AG20443 (cell line): ENCODE measurements at regions not wholly inside any gene's neighbourhood (a gene's known extent, or its start where the extent isn't known, plus 50 kb on each side); places are given as distances from the start of the nearest gene placed in this dataset.

ENCODE experiments used
- DNase-seq: peaks from one replicate; pipeline ENCODE4 v3.0.0; 2012; ENCODE audit warnings: low spot score, mixed read lengths

DNA sequence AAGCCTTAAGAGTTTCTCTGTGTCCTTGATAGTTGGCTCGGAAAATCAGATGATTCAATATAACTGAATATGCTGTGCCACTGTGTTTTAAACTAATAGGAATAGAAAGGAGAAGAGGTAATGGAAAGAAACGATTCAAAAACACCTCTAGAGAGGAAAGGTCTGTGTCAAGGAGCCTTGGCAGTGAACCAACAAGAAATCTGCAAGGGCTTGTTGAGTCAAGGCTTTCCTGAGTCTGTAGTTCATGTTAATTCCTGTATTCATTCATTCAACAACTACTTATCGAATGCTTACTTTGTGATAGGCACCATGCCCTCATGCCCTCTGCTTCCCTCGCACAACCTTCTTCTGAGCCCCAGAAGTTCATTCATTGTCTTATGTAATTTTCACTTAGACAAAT, 336.0 kb downstream of the PDHA2 start:
- DNase-seq: no peak

DNA sequence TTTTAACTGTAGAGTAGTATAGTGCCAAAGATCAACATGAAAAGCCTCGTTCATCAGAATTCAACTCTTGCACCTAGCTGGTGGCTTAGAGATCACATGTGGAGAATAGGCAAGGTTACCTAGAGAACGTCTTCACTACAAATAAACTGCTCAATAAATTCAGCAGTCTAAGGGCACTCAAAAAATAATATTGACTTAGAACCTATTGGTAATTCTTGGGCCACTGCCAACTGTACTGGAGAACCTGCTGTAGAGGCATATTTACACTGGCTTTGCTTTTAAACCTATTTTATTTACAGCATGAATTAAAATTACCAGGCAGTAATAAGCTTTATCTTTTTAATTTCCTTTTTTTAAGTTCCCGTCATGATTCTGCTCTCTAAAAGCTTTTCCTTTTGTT, 343.7 kb downstream of the PDHA2 start:
- DNase-seq: no peak

DNA sequence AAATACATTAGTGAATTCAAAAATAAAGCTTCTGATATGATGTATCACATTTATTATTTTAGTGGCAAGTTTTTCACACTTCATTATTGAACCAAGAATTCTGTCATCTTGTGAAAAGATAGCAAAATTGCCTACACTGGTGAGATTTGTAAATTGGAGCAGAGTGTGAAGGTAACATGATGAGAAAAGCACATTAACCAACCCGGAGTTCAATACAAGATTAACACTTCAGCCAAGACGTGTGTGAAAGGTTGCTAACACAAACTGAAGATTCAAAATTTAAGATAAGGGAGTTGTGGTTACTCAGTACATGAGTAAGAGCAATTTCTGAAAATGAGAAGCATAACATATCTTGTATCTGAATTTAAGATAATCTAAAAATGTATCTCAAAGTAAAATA, 346.7 kb downstream of the PDHA2 start:
- no peak for DNase-seq

DNA sequence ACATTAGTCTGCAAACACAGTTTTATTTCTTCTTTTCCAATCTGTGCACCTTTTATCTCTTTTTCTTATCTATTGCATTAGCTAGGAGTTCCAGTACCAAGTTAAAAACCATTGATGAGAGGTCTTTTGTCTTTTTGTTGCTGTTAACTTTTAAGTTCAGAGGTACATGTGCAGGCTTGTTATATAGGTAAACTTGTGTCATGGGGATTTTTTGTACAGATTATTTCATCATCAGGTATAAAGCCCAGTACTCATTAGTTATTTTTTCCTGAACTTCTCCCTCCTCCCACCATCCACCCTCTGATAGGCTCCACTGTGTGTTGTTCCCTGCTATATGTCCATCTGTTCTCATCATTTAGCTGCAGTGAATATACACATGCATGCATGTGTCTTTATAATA, 349.9 kb downstream of the PDHA2 start:
- no peak for DNase-seq

DNA sequence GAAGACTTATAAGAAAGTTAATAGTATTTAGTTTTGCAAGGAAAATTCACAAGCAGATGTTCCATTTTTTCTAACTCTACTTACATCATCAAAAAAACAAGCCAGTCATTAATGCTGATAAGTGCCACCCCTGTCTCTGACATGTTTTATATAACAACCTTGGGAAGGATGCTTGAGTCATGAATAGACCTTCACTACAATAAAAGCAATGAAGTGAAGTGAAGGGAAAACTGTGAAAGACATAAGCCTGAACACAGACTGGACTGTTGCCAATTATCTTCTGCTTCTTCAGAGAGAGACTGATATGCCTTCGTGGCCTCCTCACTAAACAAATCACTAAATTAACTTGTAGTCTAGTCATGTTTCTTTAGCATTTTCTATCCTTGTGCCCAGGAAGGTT, 353.2 kb downstream of the PDHA2 start:
- no peak for DNase-seq

DNA sequence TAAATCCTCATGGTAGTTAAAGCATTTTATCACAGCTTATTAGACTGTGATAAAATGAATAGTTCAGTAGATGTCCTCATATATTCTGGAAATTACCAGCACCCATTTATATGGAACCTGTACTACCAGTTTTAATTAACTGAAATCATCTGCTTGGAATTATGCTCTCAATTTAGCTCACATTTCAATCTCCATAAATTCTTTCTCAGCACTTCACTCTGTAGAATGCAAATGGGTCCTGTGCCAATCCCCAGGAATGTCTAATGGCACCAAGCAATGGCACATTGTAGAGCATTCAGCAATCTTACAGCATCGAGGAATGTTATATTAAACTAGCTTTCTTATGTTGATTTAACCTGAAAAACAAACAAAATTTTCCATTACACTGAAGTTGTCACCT, 355.1 kb downstream of the PDHA2 start:
- DNase-seq: no peak

DNA sequence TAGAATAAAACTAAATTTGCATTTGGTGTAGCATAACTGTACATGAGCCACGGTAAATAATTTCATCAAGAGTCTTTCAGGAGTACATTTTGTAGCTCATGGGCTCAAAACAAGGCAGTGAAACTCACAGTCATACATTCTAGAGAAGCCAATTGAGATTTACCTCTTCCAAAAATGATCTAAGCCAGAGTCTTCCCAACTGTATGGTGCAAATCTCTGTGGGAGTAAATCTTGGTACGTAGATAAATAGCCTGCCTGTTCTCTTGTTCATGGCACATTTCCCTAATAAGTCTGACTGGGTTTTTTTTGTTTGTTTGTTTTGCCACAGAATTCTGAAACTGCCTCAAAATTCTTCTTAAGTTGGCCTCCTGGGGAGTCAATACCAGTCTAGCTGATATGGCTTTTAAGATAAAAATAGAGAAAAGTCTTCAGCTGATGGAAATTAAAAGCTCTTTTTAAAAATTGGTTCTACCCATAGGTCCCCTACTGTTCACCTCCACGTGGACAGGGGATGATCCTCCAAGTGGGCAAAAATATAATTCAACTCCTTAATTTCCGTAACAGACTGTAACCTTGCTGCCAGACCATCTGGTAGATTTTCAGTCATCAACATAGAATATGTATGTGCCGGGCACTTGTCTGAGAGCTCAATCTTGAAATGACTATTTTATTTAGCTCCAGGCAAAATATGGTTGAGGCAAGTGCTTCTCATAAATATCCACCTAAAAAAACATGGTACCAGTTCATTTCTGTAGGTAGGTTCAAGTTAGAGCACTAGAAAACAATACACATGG, 365.4 kb downstream of the PDHA2 start:
- no peak for DNase-seq

DNA sequence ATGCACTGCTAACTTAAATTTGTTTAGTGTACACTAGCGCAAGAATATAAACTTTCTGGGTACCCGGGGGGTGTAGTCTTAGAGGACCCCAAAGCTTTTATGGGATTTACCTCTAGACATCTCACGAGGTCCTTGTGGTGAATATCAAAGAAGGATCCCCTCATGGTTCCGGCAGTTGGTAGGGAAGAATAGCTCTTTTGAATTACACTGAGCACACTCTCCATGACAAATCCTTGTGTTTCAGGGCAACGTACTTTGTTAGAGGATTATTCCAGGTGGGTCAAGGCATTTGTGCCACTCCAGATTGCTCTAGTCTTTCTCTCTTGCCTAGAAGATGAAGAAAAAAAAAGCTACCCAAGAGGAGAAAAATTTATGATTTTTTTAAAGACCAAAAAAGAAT, 387.6 kb downstream of the PDHA2 start:
- no peak for DNase-seq

DNA sequence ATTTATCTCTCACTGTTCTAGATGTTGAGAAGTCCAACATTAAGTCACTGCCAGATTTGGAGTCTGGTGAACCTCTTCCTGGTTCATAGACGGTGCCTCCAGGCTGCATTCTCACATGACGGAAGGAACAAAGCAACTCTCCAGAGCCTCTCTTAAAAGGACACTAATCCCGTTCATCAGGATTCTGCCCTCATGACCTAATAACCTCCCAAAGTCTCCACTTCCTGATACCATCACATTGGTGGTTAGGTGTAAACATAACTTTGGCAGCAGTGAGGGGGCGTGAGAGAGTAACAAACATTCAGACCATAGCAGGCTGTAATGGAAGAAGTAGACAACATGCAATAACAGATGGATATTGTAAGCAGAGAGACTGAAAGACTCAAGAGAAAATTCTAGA, 388.6 kb downstream of the PDHA2 start:
- no peak for DNase-seq

DNA sequence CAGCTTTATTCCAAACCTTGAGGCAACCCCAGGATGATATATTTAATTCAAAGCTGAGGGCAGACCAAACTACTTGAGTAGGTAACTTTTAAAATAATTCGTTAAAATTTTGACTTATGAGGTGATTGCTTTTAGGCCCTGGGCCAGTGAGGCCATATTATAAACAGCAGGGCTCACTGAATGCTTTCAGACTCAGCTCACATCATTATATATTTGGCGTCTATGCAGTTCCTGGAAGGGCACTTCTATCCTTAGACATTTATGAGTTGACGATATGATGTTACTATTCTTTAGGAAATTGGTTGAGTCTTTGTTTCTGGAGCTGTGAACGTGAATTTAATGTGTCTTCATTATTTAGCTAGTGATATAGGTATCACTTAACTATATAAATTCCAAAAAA, 400.1 kb downstream of the PDHA2 start:
- no peak for DNase-seq

DNA sequence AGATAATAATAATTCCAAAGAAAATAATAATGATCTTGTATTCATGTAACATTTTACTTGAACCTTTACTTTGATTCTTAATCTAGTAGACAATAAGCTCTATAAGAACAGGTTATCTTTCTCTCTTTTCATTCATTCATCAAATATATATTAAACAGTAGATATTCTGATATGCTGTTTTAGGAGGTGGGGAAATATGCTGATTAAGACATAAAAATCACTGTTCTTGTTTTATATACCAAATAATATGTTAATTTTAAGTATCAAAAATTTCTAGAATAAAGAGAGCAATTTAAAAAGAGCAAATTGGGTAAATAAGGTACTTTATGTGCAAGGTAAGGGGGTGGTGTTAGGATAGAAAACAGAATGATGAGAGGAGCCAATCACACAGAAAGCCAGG, 401.9 kb downstream of the PDHA2 start:
- DNase-seq: no peak

DNA sequence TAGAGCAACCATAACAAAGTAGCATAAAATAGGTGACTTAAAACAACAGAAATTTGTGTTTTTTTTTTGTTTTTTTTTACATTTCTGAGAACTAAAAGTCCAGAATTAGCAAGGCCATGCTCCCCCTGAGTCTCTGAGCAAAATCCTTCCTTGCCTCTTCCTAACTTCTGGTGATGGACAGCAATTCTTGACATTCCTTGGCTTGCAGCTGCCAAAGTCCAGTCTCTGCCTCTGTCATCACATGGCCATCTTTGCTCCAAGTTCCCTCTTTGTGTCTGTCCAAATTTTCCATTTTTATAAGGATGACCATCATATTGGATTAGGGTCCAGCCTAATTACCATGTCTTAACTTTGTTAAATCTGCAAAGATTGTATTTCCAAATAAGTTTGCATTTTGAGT, 407.2 kb downstream of the PDHA2 start:
- DNase-seq: no peak

DNA sequence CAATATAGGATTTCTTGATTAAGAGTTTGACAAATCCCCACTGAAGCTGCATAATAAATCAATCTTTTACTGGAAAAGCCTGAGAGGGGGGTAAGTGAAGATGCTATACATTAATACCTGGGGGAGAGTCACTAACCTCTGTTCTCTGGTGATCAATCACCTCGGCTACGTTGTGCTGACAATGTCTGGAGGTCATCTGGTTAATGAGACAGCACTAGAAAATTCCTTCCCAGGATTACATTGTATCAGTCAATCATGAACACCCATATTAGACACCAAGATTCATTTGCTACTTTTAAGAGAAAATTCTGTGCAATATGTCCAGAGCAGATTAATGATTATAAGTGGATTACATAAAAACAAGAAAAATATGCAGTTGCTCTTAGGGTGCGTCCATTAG, 408.3 kb downstream of the PDHA2 start:
- no peak for DNase-seq

DNA sequence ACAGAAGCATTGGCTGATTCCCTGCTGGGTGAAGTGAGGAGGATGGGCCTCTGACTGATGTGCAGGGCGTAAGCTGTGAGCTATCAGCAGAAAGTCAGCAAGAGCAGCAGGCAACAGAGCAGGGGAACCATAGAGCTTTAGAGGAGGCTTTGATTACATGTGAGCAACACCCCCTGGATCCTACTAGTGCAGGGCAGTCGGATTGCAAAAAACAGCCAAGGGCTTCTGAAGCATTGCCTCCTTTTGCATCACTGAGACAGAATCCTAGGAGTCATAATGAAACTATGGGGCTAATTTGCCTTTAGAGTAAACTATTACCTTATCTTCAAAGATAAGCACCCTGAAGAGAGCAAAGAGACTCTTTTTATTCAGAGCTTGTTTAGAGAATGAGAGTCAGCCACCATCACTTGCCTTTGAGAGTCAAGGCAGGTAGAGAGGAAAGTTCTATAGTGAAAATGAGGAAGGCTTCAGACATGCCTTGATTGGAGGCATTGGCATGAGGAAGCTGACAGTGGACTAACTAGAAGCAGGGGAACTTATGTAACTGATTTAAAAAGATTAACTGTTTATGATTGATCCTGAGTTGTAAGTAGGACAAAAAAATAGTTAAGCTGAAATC, 420.3 kb downstream of the PDHA2 start:
- no peak for DNase-seq

DNA sequence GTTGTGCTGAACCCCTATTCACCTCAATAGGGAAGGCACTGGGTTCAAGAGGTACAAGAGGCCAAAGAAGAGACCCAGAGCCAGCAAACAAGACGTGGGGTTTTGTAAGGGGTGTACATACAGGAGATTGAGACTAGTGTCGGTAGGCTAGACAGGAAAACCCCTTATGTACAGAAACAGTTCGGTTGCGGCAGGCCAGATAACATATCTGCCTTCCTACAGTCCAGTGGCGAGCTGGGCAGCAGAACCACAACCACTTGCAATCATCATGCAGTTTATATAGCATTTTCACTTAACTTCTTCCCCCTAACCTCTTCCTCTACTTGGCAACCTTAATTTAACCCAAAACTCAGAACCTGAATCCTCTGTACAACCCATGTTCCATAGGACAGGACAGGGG, 422.2 kb downstream of the PDHA2 start:
- DNase-seq: no peak

DNA sequence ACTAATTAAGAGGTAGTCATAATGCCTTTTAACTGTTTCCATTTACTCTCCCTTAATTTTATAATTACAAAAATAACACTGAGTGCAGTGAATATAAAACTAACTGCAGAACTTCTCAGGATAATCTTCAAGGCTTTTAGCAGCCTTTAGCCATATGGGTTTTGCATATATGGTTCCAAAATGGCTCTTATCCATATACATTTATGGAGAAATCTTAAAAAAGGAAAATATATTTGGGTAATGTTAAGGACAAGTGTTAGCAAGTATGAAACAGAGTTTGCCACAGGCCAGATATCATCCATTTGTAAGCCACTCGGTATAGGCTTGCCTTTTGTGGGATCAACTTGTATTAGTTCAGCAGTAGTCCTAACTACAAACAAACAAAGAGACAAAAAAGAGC, 423.4 kb downstream of the PDHA2 start:
- DNase-seq: no peak

DNA sequence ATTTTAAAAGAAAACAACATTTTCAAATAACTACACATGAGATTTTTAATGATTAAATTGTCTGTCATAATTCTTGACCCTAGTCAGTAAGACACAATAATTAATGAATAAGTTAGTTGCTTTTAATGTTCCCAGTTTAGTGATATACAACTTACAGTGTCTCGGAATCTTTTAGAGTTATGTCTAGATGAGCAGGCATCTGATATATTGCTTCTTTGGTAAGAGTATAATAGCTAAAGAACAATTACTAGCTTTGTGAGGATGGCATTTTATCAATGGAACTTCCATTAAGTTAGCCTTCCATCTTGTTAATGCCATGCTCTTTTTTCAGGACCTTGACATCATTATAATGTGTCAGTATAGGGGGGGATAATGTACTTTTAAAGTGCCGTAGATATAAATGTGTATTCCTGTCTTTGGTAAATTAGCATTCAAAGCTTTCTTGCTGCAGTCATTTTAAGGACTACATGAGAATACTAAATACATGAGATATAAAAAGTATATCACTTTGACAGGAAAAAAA, 425.1 kb downstream of the PDHA2 start:
- DNase-seq: no peak

DNA sequence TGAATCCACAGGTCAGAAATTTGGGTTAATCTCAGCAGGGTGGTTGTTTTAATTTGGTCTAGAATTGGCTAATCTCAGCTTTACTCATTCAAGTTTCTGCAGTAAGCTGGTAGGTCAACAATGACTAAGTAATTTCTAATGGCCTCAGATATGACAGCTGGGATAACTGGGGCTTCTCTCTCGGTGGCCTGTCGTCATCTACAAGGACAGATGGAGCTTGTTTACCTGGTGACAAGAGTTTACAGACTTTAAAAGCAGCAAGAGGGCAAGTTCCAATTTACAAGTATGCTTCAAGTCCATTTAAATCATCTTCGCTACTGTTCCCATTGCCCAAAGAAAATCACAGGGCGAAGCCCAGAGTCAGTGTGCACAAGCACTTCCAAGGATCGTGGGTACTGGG, 453.9 kb downstream of the PDHA2 start:
- DNase-seq: no peak

DNA sequence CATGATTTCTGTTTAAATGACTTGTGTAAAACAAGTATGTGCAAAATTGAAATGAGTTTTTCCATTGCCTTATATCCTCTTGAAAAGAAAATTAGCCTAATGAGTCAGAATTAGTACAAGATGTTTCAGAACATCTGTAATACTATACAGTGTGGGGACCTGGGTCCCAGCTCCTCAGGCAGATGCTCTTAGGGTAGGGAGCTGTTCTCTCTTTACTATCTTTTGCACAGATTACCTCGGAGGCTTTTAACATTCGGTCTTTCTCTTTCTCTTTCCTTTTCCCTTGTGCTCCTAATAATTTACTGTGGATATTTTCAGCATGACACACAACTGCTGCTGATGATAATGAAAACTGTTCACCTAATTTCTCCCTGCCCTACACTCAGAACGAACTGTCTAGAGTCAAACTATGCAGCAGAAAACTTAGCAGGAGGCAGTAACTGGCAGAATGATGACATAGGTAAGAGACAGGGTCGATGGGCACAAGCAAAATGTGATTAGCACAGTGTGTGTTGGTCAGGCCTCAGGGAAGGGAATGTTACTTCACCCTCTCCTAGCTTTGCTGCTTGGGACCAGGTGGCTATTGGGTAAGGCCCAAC, 455.3 kb downstream of the PDHA2 start:
- DNase-seq: no peak

DNA sequence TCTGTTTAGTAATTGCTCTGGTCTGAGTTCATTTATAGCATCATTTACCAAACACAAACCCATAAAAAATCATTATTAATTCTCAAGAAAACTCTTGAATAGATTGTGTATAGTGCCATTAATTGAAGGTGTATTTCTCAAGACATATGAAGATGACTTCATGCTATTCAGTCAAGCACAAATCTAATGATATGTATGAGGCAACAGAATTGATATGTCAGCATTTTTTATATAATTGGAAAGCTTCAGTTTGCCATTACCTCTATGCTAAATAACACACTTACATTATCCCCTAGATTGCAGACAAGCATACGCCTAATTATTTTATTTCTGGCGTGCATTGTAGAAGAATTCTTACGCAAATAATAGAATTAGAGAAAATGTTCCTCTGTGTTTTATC, 461.8 kb downstream of the PDHA2 start:
- no peak for DNase-seq

DNA sequence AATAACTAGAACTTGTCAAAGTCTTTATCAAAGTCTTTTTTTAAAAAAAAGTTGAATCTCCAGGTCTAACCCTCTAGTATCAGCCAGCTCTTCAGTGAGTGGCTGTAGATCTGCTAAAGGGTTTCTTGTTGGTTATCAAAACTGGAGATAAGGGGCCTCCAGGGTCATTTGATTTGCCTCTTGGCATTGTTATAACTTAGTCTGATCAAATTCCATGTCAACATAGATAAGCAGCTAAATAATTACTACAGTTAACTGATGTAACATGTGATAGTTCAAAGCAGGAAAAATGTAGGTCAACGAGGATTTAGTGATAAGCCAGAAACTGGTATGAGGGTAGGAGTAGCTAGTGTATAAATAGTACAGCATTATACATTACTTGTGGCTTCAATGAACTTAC, 465.1 kb downstream of the PDHA2 start:
- no peak for DNase-seq

DNA sequence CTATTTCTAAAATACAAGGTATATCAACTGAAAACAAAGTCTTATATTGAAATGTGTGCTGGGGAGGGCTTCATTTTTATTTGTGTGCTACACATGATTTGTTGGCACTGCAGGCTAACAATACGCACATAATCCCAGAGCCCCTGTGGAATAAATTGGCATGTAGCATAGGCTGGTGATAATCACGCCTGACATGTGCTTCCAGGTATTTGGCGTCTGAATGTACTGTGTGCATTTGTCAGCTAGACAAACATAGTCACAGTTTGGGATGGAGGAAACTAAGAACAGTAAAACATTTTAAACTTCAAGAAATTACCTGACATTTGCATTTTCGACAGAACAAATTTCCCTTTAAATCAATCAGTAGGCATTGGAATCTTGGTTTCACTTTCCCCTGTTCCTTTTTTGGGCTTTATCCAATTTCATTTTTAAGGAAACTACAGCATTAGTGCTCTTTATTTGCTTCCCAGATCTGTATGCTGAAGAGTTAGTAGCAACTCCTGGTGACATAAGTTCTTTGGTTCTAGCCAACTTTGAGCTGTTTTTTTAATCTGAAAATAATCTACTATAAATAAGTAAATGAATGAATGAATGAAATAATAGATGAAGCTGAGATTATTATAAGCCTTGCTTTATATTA, 472.3 kb downstream of the PDHA2 start:
- DNase-seq: no peak

DNA sequence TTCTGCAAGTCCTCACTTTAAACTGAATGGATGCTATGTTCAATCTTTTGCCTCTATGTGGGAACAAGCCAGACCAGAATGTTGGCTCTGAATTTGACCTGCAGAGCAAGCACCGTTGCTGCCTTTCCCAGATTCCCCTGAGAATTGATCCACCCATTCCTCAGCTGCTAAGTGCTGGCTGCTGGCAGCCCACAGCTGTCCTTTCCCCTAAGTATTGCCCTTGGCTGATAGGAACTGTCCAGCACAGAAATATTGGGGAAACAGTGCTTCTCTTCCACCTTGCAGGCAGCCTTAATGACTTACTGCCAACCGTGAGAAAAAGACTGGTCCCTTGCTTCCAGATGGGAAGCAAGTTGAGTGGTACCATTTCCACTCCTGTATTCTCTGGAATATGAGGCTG, 475.9 kb downstream of the PDHA2 start:
- DNase-seq: no peak
